ENCODE measurements at regions not wholly inside any gene's neighbourhood (a gene's known extent, or its start where the extent isn't known, plus 50 kb on each side); places are given as distances from the start of the nearest gene placed in this dataset.

DNA sequence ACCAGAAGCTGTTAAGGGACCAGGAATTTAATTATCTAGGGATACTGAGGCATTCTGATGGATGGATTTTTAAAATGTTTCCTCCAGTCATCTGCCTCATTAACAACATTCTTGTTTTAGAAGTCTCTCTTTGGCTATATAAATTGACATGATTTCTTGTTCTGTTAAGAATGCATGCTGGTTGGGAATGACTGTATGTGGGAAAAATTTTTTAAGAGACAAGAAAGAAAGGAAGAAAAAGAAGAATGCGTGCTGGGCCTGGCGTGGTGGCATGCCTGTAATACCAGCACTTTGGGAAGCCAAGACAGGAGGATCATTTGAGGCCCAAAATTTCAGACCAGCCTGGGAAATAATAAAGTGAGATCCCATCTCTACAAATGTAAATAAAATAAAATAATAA lies 203.6 kb downstream of the GJA1 start:
- H3K27ac Mint-ChIP-seq: no peak overlapping the region
- intact Hi-C loops (cut with micrococcal nuclease): no loop called here
- no peak for DNase-seq (ENCODE audit: low spot score)
- H3K4me1 Mint-ChIP-seq (ENCODE audit: low read depth): no peaks in the 10 kb centered on the region
- H3K9me3 Mint-ChIP-seq: peaks cover 29% of the 10 kb centered on the region
- H3K27me3 Mint-ChIP-seq (ENCODE audit: low read depth): no peaks in the 10 kb centered on the region
- H3K4me3 Mint-ChIP-seq (ENCODE audit: low read depth): no peak overlapping the region
- H3K36me3 Mint-ChIP-seq (ENCODE audit: low read depth): peaks cover 3% of the 10 kb centered on the region

DNA sequence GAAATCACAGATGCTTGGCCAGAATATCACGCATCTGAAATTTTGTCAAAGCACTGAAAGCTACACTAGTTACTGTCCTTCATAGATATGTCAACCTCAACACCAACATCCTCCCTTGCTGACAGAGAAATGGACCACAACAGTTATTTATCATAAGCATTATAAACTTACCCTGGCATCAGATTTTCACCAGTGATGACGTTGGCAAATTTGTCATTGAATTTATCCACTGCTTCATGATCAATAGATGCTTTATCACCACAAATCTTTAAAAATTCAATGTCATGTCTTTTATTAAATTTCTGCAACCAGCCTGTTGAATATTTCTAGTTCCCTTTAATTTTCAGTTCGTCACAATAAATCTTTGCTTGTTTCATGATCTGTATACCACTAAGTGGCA lies 205.7 kb downstream of the GJA1 start:
- Mint-ChIP-seq H3K4me1 (ENCODE audit: low read depth) (peaks cover 9% of the 10 kb centered on the region), H3K27ac (no peak overlapping the region), H3K27me3 (ENCODE audit: low read depth) (no peaks in the 10 kb centered on the region), H3K36me3 (ENCODE audit: low read depth) (peaks cover 3% of the 10 kb centered on the region), H3K4me3 (ENCODE audit: low read depth) (no peak overlapping the region), H3K9me3 (peaks cover 15% of the 10 kb centered on the region)
- intact Hi-C loops (cut with micrococcal nuclease): no loop called here
- DNase-seq (ENCODE audit: low spot score): no peak

DNA sequence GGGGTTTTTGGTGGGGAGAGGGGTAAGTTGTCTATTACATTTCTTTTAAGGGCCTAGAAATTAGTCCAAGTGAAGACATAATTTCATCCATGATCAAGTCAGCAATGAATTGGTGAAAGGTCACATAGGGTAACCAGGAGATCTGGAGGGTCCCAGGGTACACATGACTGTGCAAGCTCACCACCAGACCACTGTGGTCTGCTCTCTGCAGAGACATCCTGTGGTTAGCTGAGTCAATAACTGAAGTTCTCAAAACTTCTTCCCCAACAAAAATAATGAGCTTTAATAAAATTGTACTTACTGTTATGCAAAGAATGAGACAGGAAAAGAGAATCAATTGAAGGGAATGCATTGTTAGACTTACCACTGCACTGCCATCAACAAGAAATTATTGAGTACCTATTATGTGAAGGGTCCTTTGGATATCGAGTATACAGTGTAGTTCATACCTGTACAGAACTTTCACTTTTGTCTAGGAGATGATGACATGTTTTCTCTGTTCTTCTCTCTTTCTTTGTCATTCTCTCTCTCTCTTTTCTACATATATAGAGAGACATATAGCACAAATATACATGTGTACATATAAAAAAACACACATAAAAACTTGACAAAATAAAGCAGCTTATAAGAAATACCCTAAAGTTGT lies 209.8 kb downstream of the GJA1 start:
- peaks cover 7% of the 10 kb centered on the region for H3K9me3 Mint-ChIP-seq
- H3K4me1 Mint-ChIP-seq (ENCODE audit: low read depth): peaks cover 21% of the 10 kb centered on the region
- H3K27me3 Mint-ChIP-seq (ENCODE audit: low read depth): no peaks in the 10 kb centered on the region
- no peaks in the 10 kb centered on the region for H3K36me3 Mint-ChIP-seq (ENCODE audit: low read depth)
- H3K27ac Mint-ChIP-seq: no peak overlapping the region
- intact Hi-C loops (cut with micrococcal nuclease): no loop called here
- no peak overlapping the region for H3K4me3 Mint-ChIP-seq (ENCODE audit: low read depth)
- no peak for DNase-seq (ENCODE audit: low spot score)

DNA sequence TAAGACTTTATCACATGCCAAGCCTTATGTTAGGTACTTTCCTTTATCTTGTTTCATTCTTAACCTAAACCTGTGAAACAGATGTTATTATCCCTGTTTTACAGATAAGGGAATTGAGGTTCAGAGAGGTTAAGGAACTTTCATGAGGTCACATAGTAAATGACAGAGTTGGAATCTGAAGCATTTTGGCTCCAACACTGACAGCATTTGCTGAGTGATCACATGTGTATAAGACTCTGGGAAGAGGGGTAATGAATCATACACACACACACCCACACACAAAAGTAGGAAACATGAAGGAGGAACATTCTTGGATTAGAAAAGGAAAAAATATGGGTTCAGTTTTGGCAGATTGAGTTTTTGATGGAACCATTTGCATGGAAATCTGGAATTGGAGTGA lies 212.5 kb downstream of the GJA1 start:
- intact Hi-C loops (cut with micrococcal nuclease): no loop called here
- DNase-seq (ENCODE audit: low spot score): no peak
- H3K9me3 Mint-ChIP-seq: peaks cover 7% of the 10 kb centered on the region
- H3K36me3 Mint-ChIP-seq (ENCODE audit: low read depth): no peaks in the 10 kb centered on the region
- H3K4me3 Mint-ChIP-seq (ENCODE audit: low read depth): no peak overlapping the region
- H3K27ac Mint-ChIP-seq: no peak overlapping the region
- peaks cover 39% of the 10 kb centered on the region for H3K4me1 Mint-ChIP-seq (ENCODE audit: low read depth)
- H3K27me3 Mint-ChIP-seq (ENCODE audit: low read depth): no peaks in the 10 kb centered on the region

DNA sequence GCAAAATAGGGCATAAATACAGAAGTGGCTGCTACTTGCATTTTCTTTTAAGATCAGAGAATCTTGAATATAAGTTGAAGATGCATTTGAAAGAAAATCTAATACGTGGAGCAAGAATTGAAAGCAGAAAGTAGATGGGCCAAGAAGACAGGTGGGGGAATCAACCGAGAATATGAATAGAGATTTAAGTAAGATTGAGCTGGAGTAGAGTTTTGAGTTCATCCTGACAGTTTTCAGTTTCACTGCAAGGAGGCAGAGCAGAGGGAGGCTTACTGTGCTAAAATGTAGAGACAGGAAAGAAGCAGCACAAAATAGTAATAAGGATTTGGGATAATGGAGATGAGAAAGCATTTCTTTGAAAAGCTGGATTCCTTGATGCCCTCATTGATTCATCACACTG lies 214.5 kb downstream of the GJA1 start:
- Mint-ChIP-seq H3K36me3 (ENCODE audit: low read depth) (no peaks in the 10 kb centered on the region), H3K4me1 (ENCODE audit: low read depth) (peaks cover 44% of the 10 kb centered on the region), H3K27me3 (ENCODE audit: low read depth) (no peaks in the 10 kb centered on the region), H3K27ac (no peak overlapping the region), H3K9me3 (no peaks in the 10 kb centered on the region), H3K4me3 (ENCODE audit: low read depth) (no peak overlapping the region)
- intact Hi-C loops (cut with micrococcal nuclease): no loop called here
- DNase-seq (ENCODE audit: low spot score): no peak

DNA sequence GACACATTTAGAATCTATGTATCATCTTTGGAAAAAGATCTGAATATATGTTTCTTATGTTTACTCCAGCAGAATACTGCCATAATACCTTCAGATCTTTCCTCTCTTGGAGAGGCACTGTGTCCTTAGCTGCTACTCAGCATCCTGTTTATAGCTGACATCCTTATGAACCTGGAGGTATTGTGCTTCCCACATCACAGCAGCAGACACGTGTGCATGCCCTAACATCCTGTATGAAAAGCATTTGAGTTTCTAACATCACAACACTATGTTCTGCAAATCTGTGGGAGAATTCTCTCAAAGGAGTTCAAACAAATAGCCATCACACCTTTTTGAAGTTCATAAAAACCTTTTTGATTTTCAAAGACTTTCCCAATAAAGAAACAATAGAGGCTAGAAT lies 216.0 kb downstream of the GJA1 start:
- DNase-seq (ENCODE audit: low spot score): no peak
- intact Hi-C loops (cut with micrococcal nuclease): no loop called here
- H3K27ac Mint-ChIP-seq: peak overlapping the region; percentile 15
- H3K4me1 Mint-ChIP-seq (ENCODE audit: low read depth): peaks cover 35% of the 10 kb centered on the region
- H3K4me3 Mint-ChIP-seq (ENCODE audit: low read depth): no peak overlapping the region
- H3K36me3 Mint-ChIP-seq (ENCODE audit: low read depth): no peaks in the 10 kb centered on the region
- H3K9me3 Mint-ChIP-seq: no peaks in the 10 kb centered on the region
- H3K27me3 Mint-ChIP-seq (ENCODE audit: low read depth): no peaks in the 10 kb centered on the region

DNA sequence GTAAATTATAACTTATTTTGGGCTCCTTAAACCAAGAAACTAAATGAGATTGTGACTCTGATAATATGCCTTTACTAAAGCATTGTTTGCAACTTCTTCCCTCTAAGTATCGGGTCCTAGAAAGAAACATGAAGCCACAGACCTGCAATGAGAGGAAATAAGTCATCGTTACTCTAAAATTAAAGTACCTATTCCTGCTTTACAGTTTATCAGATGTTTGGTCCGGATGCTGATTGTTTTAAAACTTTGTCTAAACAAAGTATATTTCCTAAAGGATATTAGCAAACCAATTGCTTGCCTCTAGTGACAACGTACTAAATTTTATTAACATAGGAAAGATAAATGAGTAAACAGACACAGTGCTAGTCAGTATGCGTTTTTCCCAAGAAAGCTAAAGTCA lies 216.8 kb downstream of the GJA1 start:
- no peaks in the 10 kb centered on the region for H3K36me3 Mint-ChIP-seq (ENCODE audit: low read depth)
- intact Hi-C loops (cut with micrococcal nuclease): loop anchor here (2.0 kb wide), 1 partner anchor 121 kb away; no protein-coding TSS in a partner anchor
- no peak overlapping the region for H3K4me3 Mint-ChIP-seq (ENCODE audit: low read depth)
- no peaks in the 10 kb centered on the region for H3K27me3 Mint-ChIP-seq (ENCODE audit: low read depth)
- H3K27ac Mint-ChIP-seq: no peak overlapping the region
- no peaks in the 10 kb centered on the region for H3K9me3 Mint-ChIP-seq
- peaks cover 35% of the 10 kb centered on the region for H3K4me1 Mint-ChIP-seq (ENCODE audit: low read depth)
- DNase-seq (ENCODE audit: low spot score): no peak

DNA sequence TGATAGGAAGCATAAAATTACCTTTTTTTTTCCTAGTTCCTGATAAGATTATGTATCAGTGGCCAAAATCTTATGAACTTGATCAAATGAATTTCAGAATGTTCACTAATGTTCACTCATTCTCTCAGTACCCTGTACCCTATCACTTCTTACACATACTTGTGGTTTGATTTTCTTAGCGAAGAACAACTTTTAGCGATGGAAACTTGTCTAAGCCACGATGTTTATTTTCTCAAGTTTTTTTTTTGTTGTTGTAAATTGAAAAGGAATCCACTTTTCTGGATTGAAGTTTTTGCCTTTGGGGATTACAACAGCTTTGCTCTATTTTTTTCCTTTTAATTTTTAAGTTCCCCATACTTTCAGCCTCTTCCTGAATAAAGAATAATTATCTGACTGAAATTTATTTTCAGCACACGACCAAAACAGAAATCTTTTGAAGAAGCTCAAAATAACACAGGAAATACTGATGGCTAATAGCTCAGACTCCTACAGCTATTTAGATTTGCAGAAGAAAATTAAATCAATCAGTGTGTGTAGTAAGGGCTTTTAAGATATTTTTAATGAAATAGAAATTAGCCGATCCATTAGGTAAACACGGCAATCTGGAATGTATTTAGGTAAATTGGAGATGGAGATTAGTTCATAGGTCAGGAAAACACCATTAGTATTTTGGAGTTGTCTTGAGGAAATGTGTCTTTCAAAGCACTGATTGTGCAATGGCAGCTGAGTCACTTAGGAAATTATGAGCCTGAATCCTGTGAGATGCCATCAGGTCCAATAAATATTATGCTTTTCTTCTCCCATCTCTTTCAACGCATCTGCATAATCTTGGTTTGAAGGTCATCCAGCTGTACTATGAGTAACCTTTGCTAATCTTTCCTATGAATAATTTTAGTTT lies 217.5 kb downstream of the GJA1 start:
- H3K4me3 Mint-ChIP-seq (ENCODE audit: low read depth): no peak overlapping the region
- H3K9me3 Mint-ChIP-seq: no peaks in the 10 kb centered on the region
- no peak overlapping the region for H3K27ac Mint-ChIP-seq
- intact Hi-C loops (cut with micrococcal nuclease): loop anchor here (2.0 kb wide), 1 partner anchor 120 kb away; no protein-coding TSS in a partner anchor
- no peak for DNase-seq (ENCODE audit: low spot score)
- H3K36me3 Mint-ChIP-seq (ENCODE audit: low read depth): no peaks in the 10 kb centered on the region
- peaks cover 33% of the 10 kb centered on the region for H3K4me1 Mint-ChIP-seq (ENCODE audit: low read depth)
- H3K27me3 Mint-ChIP-seq (ENCODE audit: low read depth): no peaks in the 10 kb centered on the region

DNA sequence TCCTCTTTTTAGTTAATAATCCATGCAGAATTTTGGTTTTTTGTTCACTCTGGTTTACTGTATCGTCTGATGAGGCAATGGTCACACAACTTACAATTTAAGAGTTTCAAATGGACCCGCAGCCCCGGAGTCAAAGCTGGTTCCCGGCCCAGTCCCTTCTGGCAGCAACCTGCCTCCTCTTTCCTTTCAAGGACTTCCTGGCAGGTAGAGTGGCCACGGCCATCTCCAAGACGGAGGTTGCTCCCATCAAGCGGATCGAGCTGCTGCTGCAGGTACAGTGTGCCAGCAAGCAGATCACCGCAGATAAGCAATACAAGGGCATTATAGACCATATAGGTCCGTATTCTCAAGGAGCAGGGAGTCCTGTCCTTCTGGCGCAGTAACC lies 218.2 kb downstream of the GJA1 start:
- no peak for DNase-seq (ENCODE audit: low spot score)
- Mint-ChIP-seq H3K9me3 (no peaks in the 10 kb centered on the region), H3K4me3 (ENCODE audit: low read depth) (no peak overlapping the region), H3K36me3 (ENCODE audit: low read depth) (no peaks in the 10 kb centered on the region), H3K27ac (no peak overlapping the region), H3K4me1 (ENCODE audit: low read depth) (peaks cover 32% of the 10 kb centered on the region), H3K27me3 (ENCODE audit: low read depth) (no peaks in the 10 kb centered on the region)
- intact Hi-C loops (cut with micrococcal nuclease): loop anchor here (2.0 kb wide), 1 partner anchor 119 kb away; no protein-coding TSS in a partner anchor

DNA sequence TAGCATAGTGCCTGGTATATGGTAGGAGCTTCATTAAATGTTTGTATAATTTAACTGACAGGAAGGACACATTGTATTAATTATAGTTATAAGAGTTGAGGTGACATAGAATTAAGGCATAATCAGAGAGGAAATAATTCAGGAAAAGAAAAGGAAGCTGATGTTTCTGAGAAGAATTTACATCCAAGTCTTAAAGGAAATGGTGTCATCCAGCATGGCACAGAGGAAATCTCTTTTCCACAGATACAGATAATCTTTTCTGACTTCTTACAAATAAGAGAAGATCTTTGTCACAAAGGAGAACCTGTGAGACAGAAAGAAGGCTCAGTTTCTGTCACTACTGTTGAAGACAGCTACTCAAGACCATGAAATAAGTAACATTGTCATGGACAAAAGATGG lies 222.5 kb downstream of the GJA1 start:
- Mint-ChIP-seq H3K4me1 (ENCODE audit: low read depth) (peaks cover 4% of the 10 kb centered on the region), H3K9me3 (no peaks in the 10 kb centered on the region), H3K27ac (no peak overlapping the region), H3K36me3 (ENCODE audit: low read depth) (no peaks in the 10 kb centered on the region), H3K4me3 (ENCODE audit: low read depth) (no peak overlapping the region), H3K27me3 (ENCODE audit: low read depth) (no peaks in the 10 kb centered on the region)
- no peak for DNase-seq (ENCODE audit: low spot score)
- intact Hi-C loops (cut with micrococcal nuclease): no loop called here

DNA sequence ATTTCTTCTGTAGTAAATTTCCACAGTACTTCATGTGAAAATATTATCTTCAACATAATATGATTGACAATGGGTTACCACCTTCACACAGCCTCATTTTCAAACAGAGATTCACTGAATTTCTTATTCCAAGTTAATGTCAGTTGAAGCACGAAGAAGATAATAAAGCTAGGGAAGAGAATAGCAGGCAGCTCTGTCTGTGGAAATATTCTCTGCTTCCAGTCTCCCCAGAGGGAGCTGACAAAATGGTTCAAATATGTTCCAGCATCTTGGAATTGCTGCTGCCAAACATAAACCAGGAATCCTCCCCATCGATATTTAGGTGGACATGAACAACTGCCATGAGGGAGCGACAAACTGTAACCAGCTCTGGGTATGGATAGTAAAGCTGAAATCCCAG lies 224.8 kb downstream of the GJA1 start:
- H3K4me3 Mint-ChIP-seq (ENCODE audit: low read depth): no peak overlapping the region
- intact Hi-C loops (cut with micrococcal nuclease): no loop called here
- H3K27ac Mint-ChIP-seq: no peak overlapping the region
- no peaks in the 10 kb centered on the region for H3K4me1 Mint-ChIP-seq (ENCODE audit: low read depth)
- no peaks in the 10 kb centered on the region for H3K9me3 Mint-ChIP-seq
- DNase-seq (ENCODE audit: low spot score): no peak
- no peaks in the 10 kb centered on the region for H3K27me3 Mint-ChIP-seq (ENCODE audit: low read depth)
- no peaks in the 10 kb centered on the region for H3K36me3 Mint-ChIP-seq (ENCODE audit: low read depth)

DNA sequence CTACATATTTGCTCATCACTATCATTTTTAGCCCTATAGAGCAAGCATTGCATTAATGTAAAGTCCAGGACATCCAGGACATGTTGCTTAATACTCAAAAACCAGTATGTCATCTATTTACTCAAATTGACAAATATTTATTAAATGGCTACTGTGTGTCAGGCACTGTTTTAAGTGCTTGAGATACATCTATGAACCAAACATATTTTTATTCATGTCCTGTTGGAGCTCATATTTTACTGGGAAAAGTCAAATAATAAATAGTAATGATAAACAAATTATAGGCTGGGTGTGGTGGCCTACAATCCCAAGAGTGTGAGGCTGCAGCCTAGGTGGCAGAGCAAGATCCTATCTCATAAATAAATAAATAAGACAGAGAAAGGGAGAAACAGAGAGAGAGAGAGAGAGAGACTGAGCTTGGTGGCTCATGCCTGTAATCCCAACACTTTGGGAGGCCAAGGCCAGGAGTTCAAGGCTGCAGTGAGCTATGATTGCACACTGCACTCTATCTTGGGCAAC lies 227.9 kb downstream of the GJA1 start:
- DNase-seq (ENCODE audit: low spot score): no peak
- intact Hi-C loops (cut with micrococcal nuclease): no loop called here
- peaks cover 2% of the 10 kb centered on the region for H3K4me1 Mint-ChIP-seq (ENCODE audit: low read depth)
- no peak overlapping the region for H3K27ac Mint-ChIP-seq
- no peaks in the 10 kb centered on the region for H3K9me3 Mint-ChIP-seq
- no peak overlapping the region for H3K4me3 Mint-ChIP-seq (ENCODE audit: low read depth)
- no peaks in the 10 kb centered on the region for H3K27me3 Mint-ChIP-seq (ENCODE audit: low read depth)
- no peaks in the 10 kb centered on the region for H3K36me3 Mint-ChIP-seq (ENCODE audit: low read depth)

DNA sequence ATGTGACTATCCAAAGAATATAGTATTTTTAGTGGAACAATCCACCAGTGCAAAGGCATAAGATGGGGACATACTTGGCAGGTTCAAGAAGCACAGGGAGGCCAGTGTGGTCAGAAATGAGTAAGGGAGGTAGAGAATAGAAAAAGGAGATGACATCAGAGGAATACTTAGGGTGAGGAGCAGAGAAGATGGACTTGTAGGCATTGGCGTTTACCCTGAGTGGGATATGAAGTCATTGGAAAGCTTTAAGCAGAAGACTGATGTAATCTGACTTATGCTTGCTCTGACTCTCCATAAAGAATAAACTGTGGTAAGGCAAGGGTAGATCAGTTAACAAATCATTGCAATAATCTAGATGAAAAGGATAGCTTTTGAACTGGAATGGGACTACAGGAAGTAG lies 228.7 kb downstream of the GJA1 start:
- H3K36me3 Mint-ChIP-seq (ENCODE audit: low read depth): no peaks in the 10 kb centered on the region
- H3K9me3 Mint-ChIP-seq: no peaks in the 10 kb centered on the region
- H3K27ac Mint-ChIP-seq: no peak overlapping the region
- H3K27me3 Mint-ChIP-seq (ENCODE audit: low read depth): no peaks in the 10 kb centered on the region
- H3K4me1 Mint-ChIP-seq (ENCODE audit: low read depth): peaks cover 2% of the 10 kb centered on the region
- no peak for DNase-seq (ENCODE audit: low spot score)
- intact Hi-C loops (cut with micrococcal nuclease): no loop called here
- H3K4me3 Mint-ChIP-seq (ENCODE audit: low read depth): no peak overlapping the region

Measured in activated T-helper 2 cell treated with anti-CD3 and anti-CD28 coated beads, Interferon-gamma antibody, Interleukin-2, Interleukin-4, amounts not matched to agents 10 μg/mL and 5 μg/mL and 100 μg/mL, durations not matched to agents 14 hours and 24 hours and 36 hours (primary cell).